GM19328 (cell line): ENCODE measurements at regions not wholly inside any gene's neighbourhood (a gene's known extent, or its start where the extent isn't known, plus 50 kb on each side); places are given as distances from the start of the nearest gene placed in this dataset.
"Not testable (repeated sequence)": the region's sequence is repeated elsewhere in the genome, so short reads cannot be mapped to it uniquely, and the experiment has no call there.

Experiments
- ATAC-seq: cut with Tn5 transposase; IDR thresholded peaks from one replicate; pipeline ENCODE4 v1.9.1; 2021; ENCODE audit warnings: mild to moderate bottlenecking, moderate library complexity; ENCODE audit not compliant: unreplicated experiment

DNA sequence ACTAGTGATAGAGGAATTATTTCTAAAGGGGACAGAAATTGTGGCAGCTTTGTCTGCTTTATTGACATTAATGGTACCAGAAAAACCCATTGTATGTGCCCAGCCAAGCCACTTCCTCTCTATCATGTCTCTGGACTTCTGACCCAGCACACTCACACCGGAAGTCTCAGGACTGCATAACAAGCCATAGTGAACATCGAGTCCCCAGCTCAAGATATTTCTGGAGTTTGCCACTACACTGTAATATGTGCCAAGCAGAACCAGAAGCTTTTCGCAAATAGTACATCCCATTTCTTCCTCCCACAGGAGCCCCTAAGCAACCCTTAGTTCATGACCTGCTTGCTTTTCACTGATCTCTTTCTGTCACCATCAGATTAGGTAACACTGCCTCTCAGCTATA is 187.4 kb upstream of the GHR start:
- no peak for ATAC-seq

DNA sequence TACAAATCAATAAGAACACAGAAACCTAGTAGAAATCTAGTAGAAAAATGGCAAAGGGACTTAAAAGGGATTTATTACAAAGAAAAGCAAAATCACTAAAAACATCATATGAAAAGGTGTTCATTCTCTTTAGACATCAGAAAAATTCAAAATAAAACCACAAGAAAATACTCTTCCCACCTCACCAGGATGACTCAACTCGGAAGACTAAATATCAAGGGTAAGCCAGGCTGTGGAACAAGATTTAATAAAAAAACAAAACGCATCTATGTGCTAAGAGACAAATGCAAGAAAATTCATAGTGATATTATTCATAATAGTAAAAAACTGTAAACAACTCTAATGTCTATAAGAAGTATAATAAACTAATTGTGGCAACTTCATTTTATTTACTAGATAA is 181.6 kb upstream of the GHR start:
- ATAC-seq = no peak

DNA sequence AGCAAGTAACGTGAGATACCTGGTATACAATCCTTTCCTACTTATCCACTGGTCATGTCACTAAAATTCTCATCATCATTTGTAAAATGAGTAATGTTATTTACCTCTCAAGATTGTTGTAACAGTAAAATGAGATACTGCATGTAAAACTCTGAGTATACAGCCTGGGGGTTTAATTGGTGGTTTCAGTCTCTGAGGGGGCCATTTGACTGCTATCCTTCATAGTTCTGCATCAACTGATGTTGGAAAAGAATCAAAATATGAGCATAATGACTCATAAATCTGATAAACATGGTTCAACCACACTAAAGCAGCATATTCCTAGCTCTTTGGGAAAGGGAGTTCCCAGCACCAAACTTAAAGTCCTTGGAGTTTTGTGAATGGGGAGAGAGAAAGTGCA is 181.0 kb upstream of the GHR start:
- no peak for ATAC-seq

DNA sequence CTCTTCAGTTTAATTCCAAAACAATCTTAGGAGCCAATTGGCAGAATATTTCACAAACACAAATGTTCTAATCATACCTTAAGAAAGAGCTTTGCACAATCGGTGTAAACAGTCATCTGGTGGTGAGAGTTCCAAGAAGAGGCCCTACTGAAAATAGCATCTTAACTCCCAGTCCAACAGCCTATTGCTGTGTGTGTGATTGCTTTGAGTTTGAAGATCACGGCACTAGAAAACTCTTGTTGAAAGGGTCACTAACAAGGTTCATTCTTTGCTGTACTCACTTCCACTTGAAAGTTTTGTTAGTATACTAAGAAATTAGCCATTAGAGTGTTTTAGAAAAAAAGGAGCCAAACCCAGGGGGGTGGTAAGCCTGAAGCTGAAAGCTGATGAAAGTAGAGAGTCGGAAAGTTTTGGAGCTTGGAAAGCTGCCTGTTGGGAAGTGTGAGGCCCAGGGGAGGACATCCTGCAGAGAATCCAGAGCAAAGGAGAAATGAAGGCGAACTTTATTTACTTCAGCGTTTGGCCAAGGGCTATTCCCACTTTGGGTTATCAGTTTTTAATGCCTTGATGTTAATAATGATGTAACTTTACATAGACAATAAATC is 180.3 kb upstream of the GHR start:
- no peak for ATAC-seq

DNA sequence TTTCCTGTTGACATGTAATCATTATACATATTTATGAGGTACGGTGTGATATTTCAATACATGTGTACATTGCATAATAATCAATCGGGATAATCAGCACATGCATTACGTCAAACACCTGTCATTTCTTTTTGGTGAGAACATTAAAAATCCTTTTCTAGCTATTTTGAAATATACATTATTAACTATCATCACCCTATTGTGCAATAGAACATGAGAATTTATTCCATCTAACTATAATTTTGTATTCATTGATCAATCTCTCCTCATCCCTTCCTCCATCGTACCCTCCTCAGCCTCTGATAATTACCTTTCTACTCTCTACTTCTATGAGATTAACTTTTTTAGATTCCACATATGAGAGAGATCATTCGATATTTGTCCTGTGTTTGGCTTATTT is 170.9 kb upstream of the GHR start:
- ATAC-seq = no peak

DNA sequence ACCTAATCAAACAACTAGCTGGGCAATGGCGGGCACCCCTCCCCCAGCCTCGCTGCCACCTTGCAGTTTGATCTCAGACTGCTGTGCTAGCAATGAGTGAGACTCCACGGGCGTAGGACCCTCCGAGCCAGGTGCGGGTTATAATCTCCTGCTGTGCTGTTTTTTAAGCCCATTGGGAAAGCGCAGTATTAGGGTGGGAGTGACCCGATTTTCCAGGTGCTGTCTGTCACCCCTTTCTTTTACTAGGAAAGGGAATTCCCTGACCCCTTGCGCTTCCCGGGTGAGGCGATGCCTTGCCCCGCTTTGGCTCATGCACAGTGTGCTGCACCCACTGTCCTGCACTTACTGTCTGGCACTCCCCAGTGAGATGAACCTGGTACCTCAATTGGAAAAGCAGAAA is 163.3 kb upstream of the GHR start:
- not testable (repeated sequence) for ATAC-seq

DNA sequence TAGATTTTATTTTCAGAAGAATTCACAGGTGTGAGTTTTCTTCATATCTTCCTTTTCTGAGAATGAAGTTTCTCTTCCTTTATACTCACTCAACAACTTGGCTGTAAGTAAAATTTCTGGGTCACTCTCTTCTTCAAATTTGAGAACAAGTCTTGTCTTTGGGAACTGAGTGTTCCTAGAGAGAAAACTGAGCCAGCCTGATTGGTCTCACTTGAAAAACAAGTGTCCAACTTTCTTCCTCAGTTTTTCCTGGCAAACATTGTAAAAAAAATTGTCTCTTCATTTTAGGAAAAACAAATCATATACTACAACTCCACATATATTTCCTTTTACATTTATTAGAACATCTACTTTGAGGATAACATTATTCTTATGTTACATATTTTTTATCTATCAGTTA is 156.1 kb upstream of the GHR start:
- ATAC-seq = no peak

DNA sequence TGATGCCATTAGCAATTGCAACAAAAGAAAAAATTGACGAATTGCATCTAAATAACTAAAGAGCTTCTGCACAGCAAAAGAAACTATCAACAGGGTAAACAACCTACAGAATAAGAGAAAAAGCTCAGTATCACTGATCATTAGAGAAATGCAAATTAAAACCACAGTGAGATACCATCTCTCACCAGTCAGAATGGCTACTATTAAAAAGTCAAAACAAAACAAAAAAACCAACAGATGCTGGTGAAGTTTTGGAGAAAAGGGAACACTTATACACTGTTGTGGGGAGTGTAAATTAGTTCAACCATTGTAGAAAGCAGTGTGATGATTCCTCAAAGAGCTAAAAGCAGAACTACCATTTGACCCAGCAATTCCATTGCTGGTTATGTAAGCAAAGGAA is 155.1 kb upstream of the GHR start:
- not testable (repeated sequence) for ATAC-seq

DNA sequence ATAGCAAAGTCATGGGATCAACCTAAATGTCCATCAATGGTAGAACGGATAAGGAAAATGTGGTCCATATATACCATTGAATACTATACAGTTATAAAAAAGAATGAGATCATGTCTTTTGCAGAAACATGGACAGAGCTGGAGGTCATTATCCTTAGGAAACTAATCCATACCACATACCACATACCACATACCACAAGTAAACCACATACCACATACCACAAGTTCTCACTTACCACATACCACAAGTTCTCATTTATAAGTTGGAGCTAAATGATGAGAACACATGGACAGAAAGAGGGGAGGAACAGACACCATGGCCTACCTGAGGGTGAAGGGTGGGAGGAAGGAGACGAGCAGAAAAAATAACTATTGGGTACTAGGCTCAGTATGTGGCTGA is 154.6 kb upstream of the GHR start:
- ATAC-seq = no peak

DNA sequence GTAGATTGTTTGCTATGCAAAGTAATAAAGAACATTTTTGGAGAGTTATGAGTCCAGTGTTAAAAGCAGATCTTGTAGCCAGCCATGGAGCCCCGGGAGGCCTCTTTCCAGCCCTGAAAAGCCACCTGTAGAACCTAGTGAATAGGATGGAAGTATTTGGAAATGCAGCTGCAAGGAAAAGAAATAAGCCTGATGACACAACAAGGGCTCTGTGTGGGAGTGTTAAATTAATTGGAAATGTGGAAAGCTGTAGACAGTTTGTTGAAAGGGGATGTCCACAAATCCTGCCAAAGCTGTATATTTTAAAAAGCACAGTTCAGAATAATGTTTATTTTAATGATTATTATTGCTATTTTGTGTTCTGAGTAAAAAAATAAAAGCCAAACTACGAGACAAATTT is 152.5 kb upstream of the GHR start:
- no peak for ATAC-seq

DNA sequence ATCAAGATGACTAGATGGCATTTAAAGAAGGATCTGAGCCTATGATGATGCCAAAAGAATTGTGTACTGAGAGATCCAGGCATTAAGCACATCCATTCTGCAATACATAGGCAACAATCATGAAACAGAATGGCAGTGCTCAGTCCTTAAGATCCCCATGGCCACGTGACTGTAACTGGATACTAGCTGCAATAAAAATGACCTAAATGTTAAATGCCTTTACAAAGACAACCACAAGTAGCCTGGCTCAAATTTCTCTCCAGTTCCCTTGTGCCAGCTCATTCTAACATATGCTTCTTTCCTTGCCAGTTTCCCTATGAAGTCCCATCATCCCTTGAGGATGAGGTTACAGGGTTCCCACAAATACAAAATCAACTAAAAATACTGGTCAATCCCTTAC is 148.3 kb upstream of the GHR start:
- no peak for ATAC-seq

DNA sequence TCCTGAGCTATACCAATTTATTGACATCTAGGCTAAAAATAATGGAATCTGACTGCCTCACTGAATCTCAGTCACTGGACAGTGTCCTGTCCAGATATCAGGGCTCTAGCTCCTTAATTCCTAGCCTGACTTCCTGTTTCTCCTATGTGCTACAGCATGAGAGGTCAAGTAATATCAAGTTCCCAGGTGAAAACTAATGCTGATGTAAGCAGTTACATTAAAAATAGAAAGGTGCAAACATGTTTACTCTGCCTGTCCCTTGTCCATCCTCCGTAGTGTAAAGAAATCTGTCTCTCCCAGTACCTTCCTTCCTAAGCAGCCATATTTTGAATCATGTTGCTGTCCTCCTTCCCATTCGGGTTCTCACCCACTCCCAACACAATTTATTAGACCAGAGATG is 145.9 kb upstream of the GHR start:
- no peak for ATAC-seq

DNA sequence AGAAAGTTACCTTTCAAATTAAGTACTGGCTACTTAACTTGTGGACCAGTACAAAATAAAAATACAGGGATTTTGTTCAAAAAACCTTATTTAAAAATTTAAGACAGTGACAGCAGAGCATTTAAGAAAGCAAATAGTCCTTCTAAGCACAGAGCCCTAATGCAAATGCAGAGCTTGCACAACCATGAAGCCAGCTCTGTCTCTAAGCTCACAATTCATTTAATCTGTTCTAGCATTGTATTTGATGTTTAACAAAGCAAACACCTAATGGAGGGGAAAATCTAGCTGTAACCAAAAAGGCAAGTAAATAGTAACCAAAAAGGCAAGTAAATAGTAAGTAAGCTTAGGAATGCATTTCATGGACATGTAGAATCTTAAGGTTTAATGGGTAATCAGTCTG is 138.7 kb upstream of the GHR start:
- no peak for ATAC-seq

DNA sequence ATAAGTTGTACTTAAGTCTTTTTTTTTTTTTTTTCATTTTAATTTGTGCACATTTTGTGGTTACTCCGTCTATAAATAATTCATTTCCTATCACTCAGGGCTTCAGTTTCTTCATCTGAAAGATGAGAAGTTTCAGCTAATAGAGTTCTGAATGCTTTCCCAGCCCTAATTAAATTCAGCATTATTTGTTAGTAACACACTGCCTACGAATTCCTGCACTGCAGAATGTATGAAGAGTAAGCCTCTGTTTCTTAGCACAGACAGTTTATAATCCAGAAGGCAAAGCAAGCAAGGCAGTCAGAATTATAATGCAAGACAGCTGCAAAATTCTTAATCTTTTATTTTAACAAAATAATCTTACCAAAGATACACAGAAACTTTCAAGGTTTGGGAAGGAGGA is 138.0 kb upstream of the GHR start:
- ATAC-seq = no peak

DNA sequence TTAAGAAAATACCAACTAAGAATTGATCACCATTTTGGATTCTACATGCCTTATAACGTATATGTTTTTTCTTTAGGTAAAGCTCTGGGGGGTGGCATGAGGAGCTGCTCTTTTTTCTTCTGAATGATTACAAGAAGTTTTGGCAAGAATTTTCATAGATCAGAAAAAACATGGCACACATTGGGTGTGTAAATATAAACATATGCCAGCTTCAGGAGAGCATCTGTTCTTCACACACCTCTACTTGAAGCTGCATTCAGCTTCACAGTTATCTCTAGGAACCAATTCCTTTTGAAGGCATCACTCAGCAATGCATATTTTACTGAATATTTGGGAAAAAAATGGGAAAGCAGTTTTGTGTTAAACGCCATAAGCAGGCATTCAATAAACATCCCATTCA is 122.7 kb upstream of the GHR start:
- no peak for ATAC-seq

DNA sequence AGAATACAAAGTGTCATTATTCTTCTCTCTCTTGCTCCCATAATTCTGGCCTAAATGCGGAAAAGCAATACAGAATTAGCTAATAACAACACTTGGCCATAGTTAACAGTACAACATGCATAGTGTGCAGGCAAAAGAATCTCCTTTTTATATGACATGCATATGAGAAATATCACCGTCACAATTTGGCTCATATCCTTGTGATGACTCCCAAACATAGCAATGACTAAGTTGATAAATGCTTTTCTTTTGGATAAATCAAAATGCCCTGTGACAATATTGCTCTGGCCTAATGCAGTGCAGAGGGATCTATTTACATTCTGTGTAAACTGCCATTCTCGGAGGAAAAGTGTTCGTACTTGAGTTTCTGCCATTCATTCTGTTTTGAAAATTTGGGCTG is 121.9 kb upstream of the GHR start:
- no peak for ATAC-seq

DNA sequence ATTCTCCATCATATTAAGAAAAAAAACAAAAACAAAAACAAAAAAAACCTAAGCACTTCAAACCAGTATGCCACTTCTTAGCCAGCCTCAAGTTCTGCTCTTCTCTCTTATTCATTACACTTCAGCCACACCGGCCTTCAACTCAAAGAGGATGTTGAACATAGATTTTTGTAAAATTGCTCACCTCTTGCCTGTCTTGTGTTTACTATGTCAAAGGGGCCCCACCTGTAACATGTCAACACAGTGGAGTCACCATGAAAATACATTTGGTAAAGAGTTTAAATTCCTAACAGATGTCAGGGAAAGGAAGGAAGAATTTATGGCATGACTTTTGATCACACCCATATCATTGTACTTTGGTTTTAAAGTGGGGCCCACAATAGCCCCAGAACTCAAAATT is 121.1 kb upstream of the GHR start:
- ATAC-seq = no peak

DNA sequence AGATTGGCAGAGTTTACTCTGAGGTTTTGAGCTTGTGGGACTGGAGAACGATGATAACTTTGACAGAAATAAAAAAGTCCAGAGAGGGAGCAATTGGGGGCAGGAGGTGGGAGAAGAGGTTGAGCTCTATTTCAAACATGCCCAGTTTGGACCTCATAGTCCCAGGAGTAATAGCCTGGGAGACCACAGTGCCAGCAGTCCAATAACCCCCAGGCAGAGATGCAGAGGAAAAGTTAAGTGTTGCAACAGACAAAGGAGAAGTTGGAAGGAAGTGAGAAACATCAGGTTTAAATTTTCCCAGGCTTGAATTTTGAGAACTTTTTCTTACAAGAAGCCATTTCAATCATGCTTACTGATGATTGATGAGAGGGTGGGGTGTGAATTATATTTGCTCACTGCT is 117.0 kb upstream of the GHR start:
- ATAC-seq = no peak

DNA sequence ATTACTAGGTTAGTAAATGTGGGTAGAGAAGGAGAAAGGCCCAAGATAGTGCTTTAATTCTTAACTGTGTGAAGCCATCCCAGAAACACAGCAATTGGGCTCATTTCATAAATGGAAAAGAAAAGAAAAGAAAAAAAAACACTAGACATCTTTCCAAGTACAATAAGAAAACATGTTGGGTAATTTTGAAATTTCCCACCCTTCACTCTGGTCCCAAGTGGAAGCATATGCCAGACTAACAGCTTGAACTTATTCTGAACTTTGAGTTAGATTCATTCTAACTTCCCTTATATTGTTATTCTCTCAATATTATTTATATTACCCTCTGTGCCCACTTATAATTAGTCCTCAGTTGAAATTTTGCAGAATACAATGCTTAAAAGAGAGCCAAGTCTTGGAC is 113.4 kb upstream of the GHR start:
- ATAC-seq = no peak

DNA sequence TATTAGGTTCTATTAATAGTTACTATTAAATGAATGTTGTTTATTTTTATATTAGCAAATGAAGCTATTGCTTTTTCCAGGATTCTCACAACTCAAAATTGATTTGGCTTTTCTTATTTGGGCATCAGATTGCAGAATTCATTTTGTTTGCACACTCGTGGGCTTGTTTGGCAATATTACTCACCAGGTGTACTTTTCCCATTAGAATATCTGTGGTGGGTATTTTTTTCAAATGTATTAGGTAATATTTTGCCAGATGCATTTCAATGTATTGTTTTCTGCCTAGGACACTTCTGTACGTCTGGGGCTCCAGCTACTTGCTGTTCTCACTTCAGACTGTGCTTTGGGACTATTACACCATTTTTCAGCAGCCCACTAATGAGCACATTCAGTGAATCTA is 108.0 kb upstream of the GHR start:
- ATAC-seq = no peak

DNA sequence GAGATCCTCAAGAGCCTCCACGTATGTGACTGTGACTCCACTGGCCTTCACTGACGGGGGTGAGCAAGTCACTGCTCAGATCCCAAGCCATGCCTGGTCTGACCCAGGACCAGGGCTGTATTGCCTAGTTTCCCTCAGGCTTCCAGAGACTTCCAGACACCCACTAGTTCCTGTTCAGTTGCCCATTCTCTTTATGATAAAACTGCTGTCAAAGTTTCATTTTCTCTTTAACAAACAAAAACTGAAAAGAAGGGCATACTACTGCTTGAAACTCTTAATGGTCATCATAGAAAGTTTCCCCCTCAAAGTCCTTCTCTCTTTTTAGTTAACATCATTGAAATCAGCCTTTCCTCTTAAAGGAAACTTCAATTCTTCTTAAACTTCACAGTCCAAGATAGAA is 105.7 kb upstream of the GHR start:
- no peak for ATAC-seq

DNA sequence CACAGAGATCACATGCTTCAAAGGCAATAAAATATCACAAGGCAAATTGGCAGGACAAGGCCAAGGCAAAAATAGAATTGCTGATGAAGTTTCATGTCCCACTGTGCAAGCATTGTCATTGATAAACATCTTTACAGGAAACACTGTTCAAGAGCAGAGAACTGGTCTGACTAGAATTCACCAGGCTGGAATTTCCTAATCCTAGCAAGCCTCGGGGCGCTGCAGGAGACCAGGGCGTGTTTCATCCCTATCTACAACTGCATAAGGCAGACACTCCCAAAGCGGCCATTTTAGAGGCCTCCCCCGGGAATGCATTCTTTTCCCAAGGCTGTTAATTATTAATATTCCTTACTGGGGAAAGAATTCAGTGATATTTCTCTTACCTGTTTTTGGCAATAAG is 103.7 kb upstream of the GHR start:
- ATAC-seq = not testable (repeated sequence)

DNA sequence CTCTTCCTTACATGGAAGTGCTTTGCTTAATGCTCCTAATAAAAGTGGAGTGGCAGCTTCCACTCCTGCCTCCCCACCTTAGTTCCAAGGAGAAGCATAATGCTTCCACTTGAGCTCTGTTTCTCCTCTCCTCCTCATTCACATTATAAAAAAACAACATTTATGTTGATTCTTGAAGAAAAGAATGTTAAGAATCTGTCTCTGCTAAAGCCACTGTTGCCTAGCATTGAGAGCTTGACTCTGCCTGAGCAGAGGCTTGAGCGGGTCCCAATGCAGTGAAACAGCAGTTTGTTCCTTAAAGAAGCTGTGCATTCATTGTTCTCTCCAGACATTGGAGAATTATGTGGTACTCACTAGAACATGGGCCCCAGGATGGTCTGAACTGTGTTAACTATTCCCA is 101.5 kb upstream of the GHR start:
- no peak for ATAC-seq

DNA sequence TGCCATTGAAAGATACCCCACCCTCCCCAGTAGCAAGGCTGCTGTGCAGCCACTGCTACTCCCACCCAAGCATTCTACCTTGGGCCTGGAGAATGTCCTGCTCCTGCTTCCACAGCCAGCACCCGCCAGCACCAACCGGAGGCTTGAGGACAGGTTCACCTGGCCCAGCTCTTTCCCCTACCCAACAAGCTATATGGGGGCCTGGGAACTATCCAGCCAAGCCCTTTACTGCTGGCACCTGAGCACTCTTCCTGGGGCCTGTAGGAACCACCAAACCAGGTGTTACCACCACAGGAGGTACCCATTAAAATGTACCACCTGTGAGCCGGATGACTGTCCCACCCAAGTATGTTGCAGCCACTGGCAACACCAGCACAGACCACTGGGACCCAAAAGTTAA is 86.1 kb upstream of the GHR start:
- no peak for ATAC-seq
